Hematopoietic multipotent progenitor cell treated with erythropoietin and hydrocortisone succinate and interleukin-3 and kit ligand, for 15 days (in vitro differentiated cells): ENCODE measurements at regions not wholly inside any gene's neighbourhood (a gene's known extent, or its start where the extent isn't known, plus 50 kb on each side); places are given as distances from the start of the nearest gene placed in this dataset.

Source experiments
- DNase-seq: peaks from one replicate; pipeline ENCODE4 v3.0.0-alpha.2; 2015; ENCODE audit warnings: low spot score

GRCh38 chr5:61910771-61911170, 395.2 kb upstream of the KIF2A start:
- DNase-seq = no peak

DNA sequence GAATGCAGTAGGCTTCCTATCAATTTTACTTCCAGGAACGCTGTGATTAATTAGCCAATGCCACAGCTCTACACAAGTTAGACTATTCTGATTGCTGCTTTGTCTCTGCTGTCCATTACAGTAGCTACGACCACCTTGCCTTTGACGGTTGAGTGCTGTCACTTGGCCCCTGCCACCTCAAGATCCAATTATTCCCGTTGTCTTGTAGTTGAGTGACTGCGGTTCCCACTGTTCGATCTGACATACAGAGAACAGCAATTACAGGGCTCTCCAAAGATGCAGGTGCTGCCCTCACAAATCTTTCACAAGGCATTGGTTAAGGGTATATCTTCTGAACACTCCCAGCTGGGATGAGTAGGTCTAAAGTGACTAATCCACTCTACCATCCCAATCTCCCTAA, 393.4 kb upstream of the KIF2A start:
- DNase-seq = no peak

GRCh38 chr5:61915646-61916045, 390.4 kb upstream of the KIF2A start:
- DNase-seq = no peak

DNA sequence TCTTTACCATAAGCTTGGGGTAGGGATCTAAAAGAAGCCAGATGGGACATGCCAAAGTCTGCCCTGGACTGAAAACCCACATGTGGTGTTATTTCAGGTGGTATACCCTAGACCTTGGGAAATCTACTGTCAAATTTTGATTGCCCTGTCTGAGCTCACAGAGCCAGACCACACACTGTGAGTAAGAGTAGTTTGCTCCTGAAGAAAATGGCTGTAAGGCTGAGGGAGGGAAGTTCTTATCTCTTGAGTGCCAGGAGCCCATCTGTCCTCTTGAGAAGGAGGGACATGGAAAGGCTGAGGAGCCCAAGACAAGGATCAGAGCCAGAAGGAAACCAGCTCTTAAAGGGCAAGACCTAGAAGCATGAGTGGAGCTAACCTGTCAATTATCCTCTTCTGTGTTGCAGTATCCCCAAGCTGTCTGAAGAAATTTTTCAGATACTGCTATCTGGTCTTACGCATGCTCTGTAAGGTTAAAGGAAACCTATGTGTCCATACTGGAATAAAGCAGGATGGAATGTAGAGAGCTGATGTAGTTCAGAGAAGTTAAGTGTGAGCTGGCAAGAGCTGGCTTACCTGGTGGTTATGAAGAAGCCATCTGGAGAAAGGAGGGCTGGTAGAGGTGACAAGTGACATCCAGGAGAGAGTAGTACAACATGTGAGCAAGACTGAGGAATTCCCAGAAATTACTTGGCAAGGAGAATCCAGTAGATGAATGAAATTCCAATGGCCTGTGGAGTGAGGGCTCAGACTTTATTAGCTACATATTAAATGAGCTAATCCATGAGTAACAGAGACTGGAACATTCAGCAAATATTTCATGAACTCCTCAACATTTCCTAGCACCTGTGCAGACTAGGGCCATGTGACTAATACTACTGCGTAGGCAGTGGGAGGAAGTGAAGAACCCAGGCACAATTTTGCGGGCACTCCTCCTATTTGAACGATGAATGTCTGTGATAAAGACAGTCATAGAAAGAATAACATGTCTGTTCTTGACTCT, 389.1 kb upstream of the KIF2A start:
- DNase-seq = no peak

DNA sequence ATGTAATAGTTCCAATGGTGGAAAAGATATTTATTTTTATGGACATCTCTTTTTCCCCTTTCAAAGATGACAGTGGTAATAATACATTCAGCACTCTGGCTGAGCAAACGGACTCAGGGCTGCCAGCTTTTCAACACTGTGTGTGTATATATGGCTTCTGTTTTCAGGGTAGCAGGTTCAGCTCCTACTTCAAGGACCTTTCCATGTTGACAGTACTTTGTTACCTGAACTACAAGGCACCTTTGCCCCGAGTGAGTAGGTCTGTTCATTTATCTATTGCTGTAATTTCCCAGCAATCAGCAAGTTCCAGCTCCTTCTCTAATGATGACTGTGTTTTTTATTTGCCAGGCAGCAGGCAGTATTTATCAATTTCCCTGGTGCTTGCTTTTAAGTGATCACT, 387.4 kb upstream of the KIF2A start:
- DNase-seq = no peak

DNA sequence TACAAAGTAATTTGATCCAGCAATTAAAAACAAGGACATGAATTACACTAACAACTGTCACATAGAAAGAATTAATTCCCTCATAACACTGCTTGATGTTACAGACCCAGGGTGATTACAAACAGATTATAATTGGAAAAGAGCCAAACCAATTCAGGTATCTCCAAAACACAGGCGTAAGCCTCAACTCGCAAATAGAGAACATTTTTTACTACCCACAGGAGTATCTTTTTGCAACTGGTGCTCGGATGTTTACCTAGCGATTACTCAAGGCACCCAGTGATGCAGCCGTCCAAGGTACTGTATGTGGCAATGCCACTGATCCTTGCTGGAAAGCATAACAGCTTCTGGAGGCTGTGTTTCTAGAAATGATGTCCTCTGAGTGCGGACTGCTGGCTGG, 386.1 kb upstream of the KIF2A start:
- DNase-seq = no peak

GRCh38 chr5:61924251-61924650, 381.8 kb upstream of the KIF2A start:
- DNase-seq = no peak

DNA sequence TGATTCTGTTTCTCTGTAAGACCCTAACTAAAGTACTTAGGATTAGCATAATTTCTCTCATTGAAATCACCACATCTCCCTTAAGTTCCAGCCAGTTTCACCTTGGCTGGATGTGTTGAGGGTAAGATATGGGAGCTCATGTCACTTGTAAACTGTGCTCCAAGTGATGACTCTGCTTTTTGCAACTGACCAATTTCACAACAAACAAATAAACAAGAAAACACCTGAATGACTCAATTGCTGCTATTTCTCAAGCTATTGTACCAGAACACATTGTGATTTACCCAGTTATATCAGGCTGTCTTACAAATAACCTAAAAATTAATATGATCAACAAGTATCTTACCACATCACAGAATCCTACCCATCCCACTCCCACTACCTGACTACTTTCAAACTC, 379.1 kb upstream of the KIF2A start:
- no peak for DNase-seq

GRCh38 chr5:61931236-61931635, 374.8 kb upstream of the KIF2A start:
- DNase-seq = no peak

DNA sequence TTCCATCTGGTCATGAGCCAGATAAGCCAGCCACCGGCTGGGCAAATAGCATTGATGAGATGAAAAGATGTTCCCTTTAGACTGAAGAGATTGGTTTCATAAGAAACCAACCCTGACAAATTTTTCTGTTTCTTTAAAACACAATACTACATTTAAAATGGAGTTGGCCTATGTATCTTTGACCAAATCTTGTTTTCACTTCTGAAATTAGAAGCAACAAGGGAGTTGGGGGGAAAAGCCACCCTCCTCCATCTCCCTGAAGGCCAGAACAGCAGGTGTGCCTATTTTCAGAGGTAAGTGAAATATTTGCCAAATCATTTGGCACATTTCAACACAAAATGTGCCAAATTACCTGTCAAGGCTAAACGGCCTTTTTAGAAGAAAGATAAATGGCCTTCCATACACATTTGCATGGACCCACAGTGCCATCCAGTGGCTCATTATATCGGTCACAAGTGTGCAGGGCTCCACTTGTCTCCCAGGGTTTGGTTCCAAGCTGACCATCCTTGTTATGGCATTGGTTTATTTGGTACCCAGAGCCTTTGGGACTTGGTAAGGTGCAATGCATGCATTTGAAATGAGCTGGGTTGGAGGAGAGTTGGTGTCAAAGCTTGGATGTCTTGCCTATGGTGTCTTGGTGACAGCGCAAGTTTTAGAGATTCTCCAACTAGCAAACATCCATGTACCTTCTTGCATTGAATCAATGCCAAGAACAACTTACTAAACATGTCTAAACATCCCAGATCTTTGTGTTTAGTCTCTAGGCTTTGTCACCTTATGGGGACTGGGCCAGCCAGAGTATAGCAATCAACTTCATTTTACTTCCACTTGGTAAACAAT, 372.0 kb upstream of the KIF2A start:
- no peak for DNase-seq

DNA sequence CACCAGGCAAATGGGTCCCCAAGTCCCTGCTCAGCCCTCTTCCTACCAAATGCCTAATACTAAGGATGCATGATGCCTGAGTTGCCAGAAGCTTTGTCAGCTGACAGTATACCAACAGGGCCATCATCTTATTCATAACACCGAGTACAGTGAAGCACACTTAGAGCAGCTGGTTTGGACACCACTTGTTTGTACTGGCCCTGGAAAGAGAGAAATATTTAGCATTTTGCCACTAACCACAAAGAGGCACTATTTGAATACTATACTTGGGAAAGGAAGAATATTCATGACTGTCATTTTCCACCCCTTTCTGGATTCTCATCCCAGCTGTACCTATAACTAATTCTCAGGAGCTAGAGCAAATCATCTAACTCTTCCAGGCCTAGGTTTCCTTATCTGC, 364.4 kb upstream of the KIF2A start:
- DNase-seq = no peak

DNA sequence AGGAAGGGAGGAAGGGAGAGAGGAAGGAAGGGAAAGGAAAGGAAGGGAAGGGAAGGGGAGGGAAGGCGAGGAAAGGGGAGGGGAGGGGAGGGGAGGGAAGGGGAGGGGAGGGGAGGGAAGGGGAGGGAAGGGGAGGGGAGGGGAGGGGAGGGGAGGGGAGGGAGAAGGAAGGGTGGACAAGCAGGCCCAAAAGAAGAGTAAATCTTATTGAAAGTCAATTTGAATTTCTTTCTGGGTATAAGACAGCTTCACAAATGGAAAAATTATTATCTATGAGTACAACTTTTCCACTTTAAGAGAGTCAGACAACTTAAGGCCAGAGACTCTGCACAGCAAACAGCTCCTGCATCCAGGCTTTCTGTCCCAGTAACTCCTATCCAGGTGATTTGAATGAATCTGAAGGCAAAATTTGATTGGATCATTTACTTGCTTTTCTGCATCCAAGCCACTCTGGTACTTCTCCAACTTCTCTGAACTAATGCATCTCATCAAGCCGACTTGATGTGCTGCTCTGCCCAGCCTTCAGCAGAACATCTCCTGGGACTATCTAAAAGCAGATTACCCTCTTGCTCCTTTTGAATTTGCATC, 363.4 kb upstream of the KIF2A start:
- DNase-seq = no peak

GRCh38 chr5:61943713-61944112, 362.3 kb upstream of the KIF2A start:
- no peak for DNase-seq

GRCh38 chr5:61948151-61948550, 357.9 kb upstream of the KIF2A start:
- DNase-seq = no peak

- no peak for DNase-seq
Measured at GRCh38 chr5:61949054-61949678, 356.8 kb upstream of the KIF2A start.

GRCh38 chr5:61949679-61950435, 356.1 kb upstream of the KIF2A start:
- DNase-seq = no peak

DNA sequence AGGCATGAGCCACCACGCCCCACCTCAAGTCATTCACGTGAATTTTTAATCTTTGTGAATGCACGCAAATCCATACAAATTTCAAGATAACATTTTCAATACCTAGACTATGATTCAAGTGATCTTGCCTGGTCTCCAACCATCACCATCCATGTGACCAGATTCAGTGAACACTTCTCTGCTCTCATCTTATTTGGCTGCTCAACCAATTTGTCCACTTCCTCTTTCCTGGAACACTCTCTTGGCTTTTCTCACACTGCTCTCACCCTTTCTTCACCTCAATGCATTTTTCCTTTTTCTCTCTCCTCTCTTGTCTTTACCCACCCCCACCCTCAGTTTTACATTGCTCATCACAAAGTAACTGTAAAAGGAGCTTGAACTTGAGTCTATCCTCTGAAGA, 354.7 kb upstream of the KIF2A start:
- DNase-seq = no peak

GRCh38 chr5:61953913-61954312, 352.1 kb upstream of the KIF2A start:
- DNase-seq = no peak

- no peak for DNase-seq
Measured at GRCh38 chr5:61964201-61964600, 341.8 kb upstream of the KIF2A start.

DNA sequence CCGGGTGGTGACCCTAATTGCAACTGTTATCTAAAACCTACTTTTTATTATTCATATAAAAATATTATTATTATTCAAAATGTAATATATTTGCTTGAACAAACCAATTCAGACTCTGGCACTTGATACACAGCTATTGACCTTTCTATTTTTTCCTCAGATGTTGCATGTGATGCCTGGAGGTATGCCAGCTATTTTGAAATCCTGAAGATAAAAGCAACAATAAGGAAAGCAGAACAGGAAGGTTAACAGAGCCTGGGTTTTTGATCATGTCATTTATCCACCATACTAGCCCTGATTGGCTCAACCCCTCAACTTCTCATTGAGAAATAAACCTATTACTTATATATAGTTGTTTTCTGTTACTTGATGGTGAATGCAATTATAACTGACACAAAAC, 340.9 kb upstream of the KIF2A start:
- DNase-seq = no peak

DNA sequence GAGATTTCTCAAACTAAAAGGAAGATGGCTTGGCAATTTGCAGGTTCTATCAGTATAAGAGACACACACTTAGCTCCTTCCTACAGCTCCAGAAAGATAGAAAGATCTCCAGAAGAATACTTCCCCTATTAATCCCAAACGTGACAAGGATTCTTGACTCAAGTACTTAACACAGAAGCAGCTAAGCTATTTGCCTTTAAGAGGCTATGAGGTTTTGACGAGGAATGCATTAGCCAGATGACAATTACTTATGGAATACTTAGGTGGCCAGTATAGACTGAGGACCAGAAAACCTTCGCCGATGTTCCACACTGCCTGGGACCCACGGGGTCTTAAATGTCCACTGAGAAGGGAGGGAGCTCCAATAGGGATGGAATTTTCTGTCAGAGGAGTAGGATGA, 340.5 kb upstream of the KIF2A start:
- DNase-seq = no peak
